ENCODE measurements at regions not wholly inside any gene's neighbourhood (a gene's known extent, or its start where the extent isn't known, plus 50 kb on each side); places are given as distances from the start of the nearest gene placed in this dataset.

DNA sequence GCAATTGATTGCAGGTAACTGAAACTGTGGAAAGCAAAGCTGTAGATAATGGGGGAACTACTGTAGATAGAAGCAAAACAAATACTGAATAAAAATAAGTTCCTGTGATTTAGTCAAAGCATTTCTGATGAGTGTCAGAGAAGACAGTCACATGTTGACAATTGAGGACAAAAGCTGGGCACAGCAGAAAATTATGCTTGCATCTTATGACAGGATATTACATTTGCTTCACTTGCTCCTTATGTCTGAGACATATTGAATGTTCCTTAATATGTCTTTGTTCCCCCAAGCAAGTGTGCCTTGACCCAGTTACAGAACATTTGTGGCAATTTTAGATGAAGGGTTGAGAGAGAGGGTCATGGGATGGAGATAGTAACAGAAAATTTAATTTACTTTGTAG lies 526.0 kb upstream of the B3GALT2 start:
- Histone ChIP-seq H3K4me2 (ENCODE audit: control insufficient read depth, insufficient read depth) (no peak overlapping the region), H3K9ac (ENCODE audit: control insufficient read depth, insufficient read depth, low read length) (no peak overlapping the region), H3K27me3 (replicated peaks in 1 of 2; ENCODE audit: control insufficient read depth in 2 of 2, insufficient read depth in 2 of 2, low read length in 1 of 2) (no peaks in the 10 kb centered on the region), H3K36me3 (ENCODE audit: control insufficient read depth in 2 of 2, insufficient read depth in 2 of 2, low read length in 1 of 2) (no peaks in the 10 kb centered on the region), H3K27ac (ENCODE audit: control insufficient read depth, insufficient read depth) (no peak overlapping the region), H3K4me1 (ENCODE audit: control insufficient read depth, insufficient read depth, low read length) (no peaks in the 10 kb centered on the region), H2AFZ (ENCODE audit: control insufficient read depth, low read depth, low read length) (no peak overlapping the region), H3K9me3 (replicated peaks; ENCODE audit: control insufficient read depth, insufficient read depth, low read length) (no peaks in the 10 kb centered on the region), H3K79me2 (ENCODE audit: control insufficient read depth, insufficient read depth, low read length) (no peaks in the 10 kb centered on the region), H4K20me1 (ENCODE audit: control insufficient read depth, insufficient read depth) (no peaks in the 10 kb centered on the region), H3K4me3 (no peak overlapping the region)
- ATAC-seq = no peak
- DNase-seq (ENCODE audit: low read depth, low spot score) = no peak
- TF ChIP-seq TARDBP (IDR thresholded peaks at IDR 0.05; ENCODE audit: borderline replicate concordance) = no peak
- TF ChIP-seq IRF4 (IDR thresholded peaks at IDR 0.05; ENCODE audit: low read depth, low read length) = no peak
- no peak for TF ChIP-seq ASH2L (IDR thresholded peaks at IDR 0.05; ENCODE audit: borderline replicate concordance, low read depth)
- TF ChIP-seq, protein P1, sequence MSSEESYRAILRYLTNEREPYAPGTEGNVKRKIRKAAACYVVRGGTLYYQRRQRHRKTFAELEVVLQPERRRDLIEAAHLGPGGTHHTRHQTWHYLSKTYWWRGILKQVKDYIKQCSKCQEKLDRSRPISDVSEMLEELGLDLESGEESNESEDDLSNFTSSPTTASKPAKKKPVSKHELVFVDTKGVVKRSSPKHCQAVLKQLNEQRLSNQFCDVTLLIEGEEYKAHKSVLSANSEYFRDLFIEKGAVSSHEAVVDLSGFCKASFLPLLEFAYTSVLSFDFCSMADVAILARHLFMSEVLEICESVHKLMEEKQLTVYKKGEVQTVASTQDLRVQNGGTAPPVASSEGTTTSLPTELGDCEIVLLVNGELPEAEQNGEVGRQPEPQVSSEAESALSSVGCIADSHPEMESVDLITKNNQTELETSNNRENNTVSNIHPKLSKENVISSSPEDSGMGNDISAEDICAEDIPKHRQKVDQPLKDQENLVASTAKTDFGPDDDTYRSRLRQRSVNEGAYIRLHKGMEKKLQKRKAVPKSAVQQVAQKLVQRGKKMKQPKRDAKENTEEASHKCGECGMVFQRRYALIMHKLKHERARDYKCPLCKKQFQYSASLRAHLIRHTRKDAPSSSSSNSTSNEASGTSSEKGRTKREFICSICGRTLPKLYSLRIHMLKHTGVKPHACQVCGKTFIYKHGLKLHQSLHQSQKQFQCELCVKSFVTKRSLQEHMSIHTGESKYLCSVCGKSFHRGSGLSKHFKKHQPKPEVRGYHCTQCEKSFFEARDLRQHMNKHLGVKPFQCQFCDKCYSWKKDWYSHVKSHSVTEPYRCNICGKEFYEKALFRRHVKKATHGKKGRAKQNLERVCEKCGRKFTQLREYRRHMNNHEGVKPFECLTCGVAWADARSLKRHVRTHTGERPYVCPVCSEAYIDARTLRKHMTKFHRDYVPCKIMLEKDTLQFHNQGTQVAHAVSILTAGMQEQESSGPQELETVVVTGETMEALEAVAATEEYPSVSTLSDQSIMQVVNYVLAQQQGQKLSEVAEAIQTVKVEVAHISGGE (CRISPR knock-in tag; IDR thresholded peaks at IDR 0.05) = no peak
- TF ChIP-seq IKZF1 (conservative IDR thresholded peaks at IDR 0.05) = no peak
- TF ChIP-seq SIN3A (IDR thresholded peaks at IDR 0.05; ENCODE audit: low read depth, low read length) = no peak
- TF ChIP-seq, protein P2, sequence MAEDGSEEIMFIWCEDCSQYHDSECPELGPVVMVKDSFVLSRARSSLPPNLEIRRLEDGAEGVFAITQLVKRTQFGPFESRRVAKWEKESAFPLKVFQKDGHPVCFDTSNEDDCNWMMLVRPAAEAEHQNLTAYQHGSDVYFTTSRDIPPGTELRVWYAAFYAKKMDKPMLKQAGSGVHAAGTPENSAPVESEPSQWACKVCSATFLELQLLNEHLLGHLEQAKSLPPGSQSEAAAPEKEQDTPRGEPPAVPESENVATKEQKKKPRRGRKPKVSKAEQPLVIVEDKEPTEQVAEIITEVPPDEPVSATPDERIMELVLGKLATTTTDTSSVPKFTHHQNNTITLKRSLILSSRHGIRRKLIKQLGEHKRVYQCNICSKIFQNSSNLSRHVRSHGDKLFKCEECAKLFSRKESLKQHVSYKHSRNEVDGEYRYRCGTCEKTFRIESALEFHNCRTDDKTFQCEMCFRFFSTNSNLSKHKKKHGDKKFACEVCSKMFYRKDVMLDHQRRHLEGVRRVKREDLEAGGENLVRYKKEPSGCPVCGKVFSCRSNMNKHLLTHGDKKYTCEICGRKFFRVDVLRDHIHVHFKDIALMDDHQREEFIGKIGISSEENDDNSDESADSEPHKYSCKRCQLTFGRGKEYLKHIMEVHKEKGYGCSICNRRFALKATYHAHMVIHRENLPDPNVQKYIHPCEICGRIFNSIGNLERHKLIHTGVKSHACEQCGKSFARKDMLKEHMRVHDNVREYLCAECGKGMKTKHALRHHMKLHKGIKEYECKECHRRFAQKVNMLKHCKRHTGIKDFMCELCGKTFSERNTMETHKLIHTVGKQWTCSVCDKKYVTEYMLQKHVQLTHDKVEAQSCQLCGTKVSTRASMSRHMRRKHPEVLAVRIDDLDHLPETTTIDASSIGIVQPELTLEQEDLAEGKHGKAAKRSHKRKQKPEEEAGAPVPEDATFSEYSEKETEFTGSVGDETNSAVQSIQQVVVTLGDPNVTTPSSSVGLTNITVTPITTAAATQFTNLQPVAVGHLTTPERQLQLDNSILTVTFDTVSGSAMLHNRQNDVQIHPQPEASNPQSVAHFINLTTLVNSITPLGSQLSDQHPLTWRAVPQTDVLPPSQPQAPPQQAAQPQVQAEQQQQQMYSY (CRISPR knock-in tag; IDR thresholded peaks at IDR 0.05) = no peak
- TF ChIP-seq SREBF1 (IDR thresholded peaks at IDR 0.05; ENCODE audit: low read length) = no peak
- TF ChIP-seq, protein P3, sequence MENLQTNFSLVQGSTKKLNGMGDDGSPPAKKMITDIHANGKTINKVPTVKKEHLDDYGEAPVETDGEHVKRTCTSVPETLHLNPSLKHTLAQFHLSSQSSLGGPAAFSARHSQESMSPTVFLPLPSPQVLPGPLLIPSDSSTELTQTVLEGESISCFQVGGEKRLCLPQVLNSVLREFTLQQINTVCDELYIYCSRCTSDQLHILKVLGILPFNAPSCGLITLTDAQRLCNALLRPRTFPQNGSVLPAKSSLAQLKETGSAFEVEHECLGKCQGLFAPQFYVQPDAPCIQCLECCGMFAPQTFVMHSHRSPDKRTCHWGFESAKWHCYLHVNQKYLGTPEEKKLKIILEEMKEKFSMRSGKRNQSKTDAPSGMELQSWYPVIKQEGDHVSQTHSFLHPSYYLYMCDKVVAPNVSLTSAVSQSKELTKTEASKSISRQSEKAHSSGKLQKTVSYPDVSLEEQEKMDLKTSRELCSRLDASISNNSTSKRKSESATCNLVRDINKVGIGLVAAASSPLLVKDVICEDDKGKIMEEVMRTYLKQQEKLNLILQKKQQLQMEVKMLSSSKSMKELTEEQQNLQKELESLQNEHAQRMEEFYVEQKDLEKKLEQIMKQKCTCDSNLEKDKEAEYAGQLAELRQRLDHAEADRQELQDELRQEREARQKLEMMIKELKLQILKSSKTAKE (IDR thresholded peaks at IDR 0.05; ENCODE audit: low read depth, poor library complexity, severe bottlenecking) = no peak
- no peak for TF ChIP-seq HDAC6 (IDR thresholded peaks at IDR 0.05; ENCODE audit: unreplicated experiment)
- TF ChIP-seq ATF7 (IDR thresholded peaks at IDR 0.05; ENCODE audit: low read depth) = no peak
- TF ChIP-seq MXI1 (IDR thresholded peaks at IDR 0.05; ENCODE audit: low read depth, low read length) = no peak
- FAIRE-seq = no peak
- intact Hi-C loops (cut with micrococcal nuclease; ENCODE audit: unreplicated experiment) = no loop called here
- BruUV-seq (replicated peaks) = no TSS peak
- ChIA-PET CTCF (no interaction called here), POLR2A (no interaction called here), SMC1A (ENCODE audit: uncharacterized antibody, unreplicated experiment) (no interaction called here), RAD21 (ENCODE audit: unreplicated experiment) (no interaction called here)
- in situ Hi-C loops (cut with MboI) = no loop called here
